Lower leg skin (tissue), 4 donors: ENCODE measurements at regions not wholly inside any gene's neighbourhood (a gene's known extent, or its start where the extent isn't known, plus 50 kb on each side); places are given as distances from the start of the nearest gene placed in this dataset.

Source experiments
- DNase-seq, 2 donors: peaks; one replicate each; pipeline ENCODE4 v3.0.0-alpha.2; 2019; ENCODE audit warnings: low spot score in 2 of 2
- H3K4me3 ChIP-seq: fragments of 200-600 bp; sonication (generic); 2 replicates; pipeline ENCODE4 v1.5.1; 2017; ENCODE audit warnings: mild to moderate bottlenecking, low read depth; ENCODE audit not compliant: poor library complexity, severe bottlenecking
- CTCF ChIP-seq, 3 donors: fragments of 450-650 bp; IDR thresholded peaks; one replicate each; pipeline ENCODE4 v1.5.1; 2016; ENCODE audit warnings: antibody characterized with exemption in 3 of 3, mild to moderate bottlenecking in 3 of 3, moderate library complexity in 2 of 3
- POLR2A ChIP-seq, 2 donors: fragments of 450-650 bp; IDR thresholded peaks; one replicate each; pipeline ENCODE4 v1.6.1; 2016 to 2017; ENCODE audit warnings: antibody characterized with exemption in 2 of 2, mild to moderate bottlenecking in 1 of 2, moderate library complexity in 1 of 2
- WGBS, 2 donors: methylation state at CpG; one replicate each; pipeline ENCODE4 v1.1.5; 2018; 5-methylcytosine and 5-hydroxymethylcytosine counted together
- intact Hi-C: fragments of 100-400 bp; cut with DNase I; formaldehyde crosslinking; loops from one replicate; pipeline ENCODE4 v1.15.0; 2023; ENCODE audit warnings: low total_unique reads

- H3K4me3 ChIP-seq: no peak overlapping the region
- WGBS, 2 donors: 89 to 91% methylated on average over 17 to 22 of the region's 22 CpGs
- no peak for DNase-seq
- TF ChIP-seq CTCF (IDR thresholded peaks at IDR 0.05): no peak
- TF ChIP-seq POLR2A (IDR thresholded peaks at IDR 0.05): no peak
- intact Hi-C loops: no loop called here
Measured at GRCh38 chr21:43328958-43329691, 97.8 kb downstream of the SIK1 start.

- WGBS, 2 donors: 86 to 88% methylated on average over 13 of the region's 13 CpGs
- no peak overlapping the region for H3K4me3 ChIP-seq
- intact Hi-C loops: no loop called here
- DNase-seq: no peak
- TF ChIP-seq CTCF (IDR thresholded peaks at IDR 0.05): no peak
- TF ChIP-seq POLR2A (IDR thresholded peaks at IDR 0.05): no peak
Measured at GRCh38 chr21:43328185-43328957, 98.6 kb downstream of the SIK1 start.

GRCh38 chr21:43325968-43326715 is 100.8 kb downstream of the SIK1 start:
- no peak for DNase-seq
- no peak overlapping the region for H3K4me3 ChIP-seq
- no peak for TF ChIP-seq CTCF (IDR thresholded peaks at IDR 0.05)
- no peak for TF ChIP-seq POLR2A (IDR thresholded peaks at IDR 0.05)
- WGBS, 2 donors: 69 to 70% methylated on average over 11 of the region's 11 CpGs
- intact Hi-C loops: no loop called here

GRCh38 chr21:43325036-43325435 is 101.9 kb downstream of the SIK1 start:
- TF ChIP-seq CTCF (IDR thresholded peaks at IDR 0.05) (no peak), POLR2A (IDR thresholded peaks at IDR 0.05) (no peak)
- DNase-seq: no peak
- no peak overlapping the region for H3K4me3 ChIP-seq
- intact Hi-C loops: no loop called here
- WGBS, 2 donors: 90 to 91% methylated on average over 5 of the region's 5 CpGs

- no peak for TF ChIP-seq CTCF (IDR thresholded peaks at IDR 0.05)
- no peak for TF ChIP-seq POLR2A (IDR thresholded peaks at IDR 0.05)
- DNase-seq: no peak
- intact Hi-C loops: no loop called here
- WGBS, 2 donors: 86 to 93% methylated on average over 11 to 13 of the region's 14 CpGs
- no peak overlapping the region for H3K4me3 ChIP-seq
Measured at GRCh38 chr21:43324596-43324995, 102.3 kb downstream of the SIK1 start.
